HG03565 (cell line): ENCODE measurements at regions not wholly inside any gene's neighbourhood (a gene's known extent, or its start where the extent isn't known, plus 50 kb on each side); places are given as distances from the start of the nearest gene placed in this dataset.

ENCODE experiments used
- ATAC-seq: cut with Tn5 transposase; IDR thresholded peaks from one replicate; pipeline ENCODE4 v1.9.1; 2021; ENCODE audit warnings: mild to moderate bottlenecking, moderate library complexity; ENCODE audit not compliant: unreplicated experiment

- ATAC-seq: no peak
Observed at GRCh38 chr14:98961191-98961590, 310.8 kb downstream of the BCL11B start.

DNA sequence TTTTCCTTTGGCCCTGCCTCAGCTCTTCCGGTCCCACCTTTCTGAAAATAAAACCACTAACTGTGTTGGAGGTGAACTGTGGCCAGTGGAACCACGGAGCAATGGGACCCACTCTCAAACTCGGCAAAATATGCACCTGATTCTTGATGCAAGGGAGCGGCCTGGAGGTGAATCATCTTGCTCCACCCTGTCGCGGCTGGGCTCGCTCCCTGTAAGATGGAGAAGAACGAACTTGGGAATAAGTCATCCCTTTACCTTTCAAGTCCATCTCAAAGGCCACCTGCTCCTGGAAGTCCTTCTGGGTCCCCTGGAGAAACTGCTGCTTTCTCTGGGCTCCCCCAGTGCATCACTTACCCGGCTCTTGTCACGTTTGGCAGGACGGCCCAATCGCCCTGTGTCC lies 309.9 kb downstream of the BCL11B start:
- ATAC-seq: no peak

DNA sequence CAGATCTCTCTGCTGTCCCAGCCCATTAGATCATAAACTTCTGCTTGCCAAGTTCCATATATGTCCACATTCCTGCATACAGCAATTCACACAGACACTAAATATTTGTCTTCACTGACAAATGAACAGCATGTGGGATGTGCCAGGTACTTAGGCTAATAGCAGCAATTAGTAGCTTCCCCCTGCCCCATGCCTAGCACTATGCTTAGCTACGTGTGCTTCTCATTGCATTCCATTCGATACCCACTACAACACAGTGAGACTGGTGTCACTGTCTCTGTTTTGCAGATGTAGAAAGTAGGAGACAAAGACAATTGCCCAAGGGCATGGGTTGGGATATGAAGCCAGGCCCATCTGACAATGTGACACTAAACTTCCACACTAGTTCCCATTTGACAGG lies 308.4 kb downstream of the BCL11B start:
- ATAC-seq: no peak

- ATAC-seq: no peak
Observed at GRCh38 chr14:98964171-98964570, 307.8 kb downstream of the BCL11B start.

GRCh38 chr14:98965076-98965475 lies 306.9 kb downstream of the BCL11B start:
- no peak for ATAC-seq

DNA sequence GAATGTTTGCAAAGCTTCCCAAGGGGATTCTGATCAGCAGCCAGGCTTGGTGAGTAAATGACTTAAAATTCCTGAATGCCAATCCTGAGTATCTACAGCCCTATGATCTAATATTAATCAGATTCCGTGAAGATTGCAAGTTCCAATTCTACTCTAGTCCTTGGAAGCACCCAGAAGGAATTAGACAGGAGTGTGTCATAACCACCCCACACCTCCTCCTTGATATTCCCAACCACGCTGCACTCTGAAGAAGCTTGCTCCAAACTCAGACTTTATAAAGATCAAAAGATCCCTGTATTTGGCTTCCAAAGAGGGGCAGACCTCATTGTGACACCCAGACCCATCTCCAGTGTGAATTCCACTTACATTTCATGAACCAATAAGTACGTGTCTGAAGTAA lies 306.0 kb downstream of the BCL11B start:
- no peak for ATAC-seq

GRCh38 chr14:98966475-98967162 lies 305.4 kb downstream of the BCL11B start:
- no peak for ATAC-seq

- ATAC-seq: no peak
Observed at GRCh38 chr14:98974113-98974512, 297.9 kb downstream of the BCL11B start.

DNA sequence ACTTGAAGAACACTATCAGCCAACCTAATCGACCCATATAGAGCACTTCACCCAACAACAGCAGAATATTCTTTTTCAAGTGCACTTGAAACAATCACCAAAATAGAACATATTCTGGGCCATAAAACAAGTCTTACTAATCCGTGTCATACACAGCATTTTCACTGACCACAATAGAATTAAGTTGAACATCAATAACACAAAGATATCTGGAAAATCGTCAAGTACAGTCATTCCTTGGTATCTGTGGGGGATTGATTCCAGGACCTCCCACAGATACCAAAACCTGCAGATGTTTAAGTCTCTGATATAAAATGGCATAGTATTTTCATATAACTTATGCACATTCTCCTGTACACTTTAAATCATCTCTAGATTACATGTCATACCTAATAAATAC lies 295.7 kb downstream of the BCL11B start:
- ATAC-seq: no peak

- no peak for ATAC-seq
Observed at GRCh38 chr14:98977451-98977850, 294.5 kb downstream of the BCL11B start.

DNA sequence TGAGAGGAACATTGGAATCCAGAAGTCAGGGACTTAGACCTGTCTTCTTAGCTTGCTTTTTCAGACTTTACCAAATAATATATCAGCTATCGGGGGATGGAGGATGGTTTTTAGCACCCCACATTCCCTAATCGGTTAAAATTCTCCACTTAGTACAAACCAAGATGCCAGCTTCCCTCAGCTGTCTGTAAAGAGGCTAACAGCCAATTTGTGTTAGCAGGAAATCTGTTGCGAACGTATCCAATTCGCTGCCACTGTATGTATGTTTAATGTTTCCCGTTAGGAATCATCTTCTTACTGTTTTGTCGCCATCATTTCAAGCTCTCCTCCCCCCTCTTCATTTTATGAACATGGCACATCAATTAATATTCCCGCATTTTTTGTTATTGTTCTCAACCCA lies 289.0 kb downstream of the BCL11B start:
- ATAC-seq: no peak

- ATAC-seq: no peak
Observed at GRCh38 chr14:98984027-98984718, 287.8 kb downstream of the BCL11B start.

DNA sequence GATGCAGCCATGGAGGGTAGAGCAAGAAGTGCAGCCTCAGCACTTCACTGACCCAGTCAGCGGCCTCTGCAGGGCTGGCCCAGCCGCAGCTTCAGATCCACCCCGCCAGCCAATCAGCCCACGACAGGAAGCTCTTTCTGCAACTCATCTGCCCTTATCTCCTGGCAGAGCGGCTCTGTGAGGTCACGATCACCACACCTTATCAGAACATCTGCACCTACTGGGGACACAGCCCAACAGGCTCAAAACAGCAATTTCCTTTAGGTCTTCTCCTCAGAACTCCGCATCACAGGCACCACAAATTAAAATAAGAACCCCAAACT lies 287.3 kb downstream of the BCL11B start:
- no peak for ATAC-seq

DNA sequence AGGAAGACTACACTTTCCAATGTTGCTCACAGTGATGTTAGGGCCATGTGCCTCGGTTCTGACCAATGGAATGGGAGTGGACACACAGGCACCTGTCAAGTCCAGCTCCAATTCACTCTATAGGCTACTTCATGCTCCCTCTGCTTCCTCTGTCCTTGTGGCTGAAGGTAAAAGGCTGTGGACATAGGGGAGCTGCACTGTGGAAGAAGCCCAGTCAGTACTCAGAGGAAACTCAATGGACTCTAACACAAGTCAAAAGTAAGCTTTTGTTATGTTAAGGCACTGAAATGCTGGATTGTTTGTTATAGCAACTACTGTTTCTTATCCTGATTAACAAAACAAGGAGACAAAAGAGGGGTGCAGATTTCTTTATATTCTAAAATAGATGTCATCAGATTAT lies 278.2 kb downstream of the BCL11B start:
- ATAC-seq: no peak

DNA sequence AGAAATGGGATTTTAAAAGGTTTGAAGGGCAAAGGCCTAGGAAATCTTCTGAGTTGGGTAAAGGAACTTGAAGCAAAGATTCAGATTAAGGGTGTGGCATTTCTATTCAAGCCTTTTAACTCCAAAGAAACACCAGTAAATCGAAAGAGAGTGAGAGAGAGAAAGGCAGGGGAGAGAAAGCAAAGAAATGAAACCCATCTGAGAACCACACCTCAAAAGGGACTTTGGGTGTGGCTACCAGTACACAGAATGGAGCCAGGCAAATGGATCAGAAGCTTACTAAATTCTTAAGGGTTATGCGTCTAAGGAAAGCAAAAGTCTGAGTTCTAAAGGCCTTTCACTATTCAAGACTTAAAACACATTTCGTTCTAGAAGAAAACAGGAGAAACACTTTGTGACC lies 277.4 kb downstream of the BCL11B start:
- ATAC-seq: no peak

GRCh38 chr14:98997526-98998205 lies 274.3 kb downstream of the BCL11B start:
- no peak for ATAC-seq

DNA sequence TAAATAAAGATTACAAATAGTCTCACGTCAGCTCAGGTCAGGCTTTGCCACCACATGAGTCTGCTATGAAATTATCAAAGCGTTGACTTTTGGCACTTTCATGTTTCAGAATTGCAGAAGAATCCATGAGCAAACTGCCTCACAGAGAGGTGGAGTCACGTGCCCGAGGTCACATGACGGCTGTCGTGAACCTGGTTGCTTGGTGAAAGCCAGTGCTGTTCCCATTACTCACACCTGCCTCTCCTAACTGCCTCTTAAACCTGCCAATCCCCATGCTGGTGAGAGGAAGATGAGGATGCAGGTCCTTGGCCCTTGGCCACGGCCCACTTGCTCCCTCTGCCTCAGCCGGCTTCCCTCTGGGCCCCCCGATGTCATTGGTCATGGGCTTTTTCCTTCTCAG lies 272.7 kb downstream of the BCL11B start:
- no peak for ATAC-seq

DNA sequence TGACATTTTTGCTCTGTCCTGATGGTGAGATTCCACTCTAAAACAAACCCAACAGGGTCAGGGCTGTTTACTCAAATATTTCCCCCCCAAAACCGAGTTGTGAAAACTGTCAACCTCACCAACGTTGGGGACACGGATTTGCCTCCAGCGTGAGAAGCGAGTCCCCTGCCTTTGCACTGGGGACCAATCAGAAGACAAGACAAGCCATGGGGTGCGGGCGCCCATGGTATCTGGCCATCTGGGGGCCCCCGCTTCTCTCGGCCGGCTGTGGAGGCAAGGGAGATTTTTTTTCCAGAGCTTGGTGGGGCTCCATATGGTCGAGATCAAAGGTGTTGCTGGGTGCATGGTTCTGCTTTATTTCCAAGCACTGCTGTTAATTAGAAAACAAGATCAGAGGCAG lies 272.1 kb downstream of the BCL11B start:
- ATAC-seq: no peak

DNA sequence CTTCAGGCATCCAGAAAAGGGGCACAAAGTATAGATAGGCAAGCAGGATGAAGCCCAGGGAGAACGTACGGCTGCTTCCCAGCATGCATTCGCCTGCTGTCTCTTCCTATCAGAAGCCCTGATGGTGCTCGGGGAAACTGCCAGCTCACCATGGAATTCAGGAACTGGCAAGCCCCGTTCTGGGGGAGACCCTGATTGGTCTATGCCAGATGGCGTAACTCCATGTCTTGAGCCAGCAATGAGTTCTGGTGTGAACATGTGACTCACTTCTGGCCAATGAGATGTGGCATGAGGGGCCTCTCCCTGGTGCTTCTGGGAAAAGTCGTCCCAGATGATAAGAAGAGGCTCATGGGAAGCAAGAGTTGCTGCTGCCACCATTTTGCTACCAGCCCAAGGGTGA lies 270.8 kb downstream of the BCL11B start:
- no peak for ATAC-seq

- ATAC-seq: no peak
Observed at GRCh38 chr14:99003646-99004045, 268.4 kb downstream of the BCL11B start.

GRCh38 chr14:99004112-99004511 lies 267.9 kb downstream of the BCL11B start:
- ATAC-seq: no peak

DNA sequence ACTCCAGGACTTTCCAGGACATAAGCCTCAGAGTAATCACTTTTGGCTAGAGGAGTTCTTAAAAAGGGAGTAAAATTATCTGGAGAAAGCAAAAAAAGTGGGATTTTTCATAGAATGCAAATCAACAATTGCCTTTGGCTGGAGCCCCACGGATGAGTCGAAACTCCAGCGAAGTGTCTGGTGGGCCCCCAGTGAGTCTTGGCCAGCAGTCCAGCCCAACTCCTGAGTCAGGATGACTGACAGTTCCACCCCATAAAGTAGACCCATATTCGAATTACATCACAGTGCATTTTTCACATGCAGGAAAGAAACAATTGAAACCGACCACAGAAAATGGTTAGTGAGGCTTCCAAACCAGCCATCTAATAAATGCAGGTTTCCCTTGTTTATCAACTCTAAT lies 265.7 kb downstream of the BCL11B start:
- ATAC-seq: no peak
